ENCODE measurements at regions not wholly inside any gene's neighbourhood (a gene's known extent, or its start where the extent isn't known, plus 50 kb on each side); places are given as distances from the start of the nearest gene placed in this dataset.

GRCh38 chr13:64277097-64277496, 2861.4 kb upstream of the PCDH20 start:
- TF ChIP-seq CTCF (IDR thresholded peaks at IDR 0.05) (no peak), POLR2A (IDR thresholded peaks at IDR 0.05) (no peak)
